ENCODE measurements at regions not wholly inside any gene's neighbourhood (a gene's known extent, or its start where the extent isn't known, plus 50 kb on each side); places are given as distances from the start of the nearest gene placed in this dataset.

DNA sequence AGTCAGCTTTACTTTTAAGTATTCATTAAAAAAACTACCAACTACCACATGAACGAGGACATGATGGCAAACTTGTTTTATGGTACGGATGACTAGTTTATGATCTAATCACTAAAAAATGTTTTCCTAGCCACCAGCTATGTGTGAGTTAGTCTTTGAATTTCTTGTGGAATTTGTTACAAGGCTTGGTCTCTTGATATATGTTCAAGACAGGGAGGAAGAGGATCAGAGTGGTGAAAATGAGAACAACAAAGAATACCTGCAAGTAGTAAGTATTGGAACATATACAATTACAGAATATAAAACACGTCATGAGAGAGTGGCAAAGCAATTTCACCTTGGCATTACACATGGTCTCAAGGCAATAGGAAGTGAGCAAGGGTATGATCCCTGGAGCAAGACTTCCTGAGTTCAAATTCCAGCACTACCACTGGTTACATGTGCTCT lies 548.6 kb upstream of the TLE4 start:
- no peak for FAIRE-seq
- WGBS, 3 donors, result 69 to 78% (median 70%) methylated on average over 3 of the region's 3 CpGs

DNA sequence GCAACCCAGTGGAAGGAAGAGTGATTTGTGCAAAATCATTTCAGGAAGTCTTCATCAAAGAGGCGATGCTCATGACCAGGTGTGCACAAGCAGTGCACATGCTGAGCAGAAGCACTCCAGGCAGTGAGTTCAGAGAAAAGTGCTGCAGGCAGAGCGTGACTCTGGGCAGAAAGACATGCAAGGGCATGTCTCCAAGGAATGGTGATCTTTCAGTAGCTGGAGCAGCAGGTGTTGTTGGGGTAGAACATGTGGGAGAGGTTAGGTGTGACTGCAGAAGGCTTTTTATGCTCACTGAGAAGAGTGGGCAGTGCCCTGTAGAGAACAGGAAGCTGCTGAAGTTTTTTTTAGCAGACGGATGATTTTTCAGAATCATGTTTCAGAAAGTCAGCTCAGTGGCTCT lies 545.4 kb upstream of the TLE4 start:
- H3K27me3 ChIP-seq (ENCODE audit: control insufficient read depth in 3 of 3, insufficient read depth in 3 of 3, low read length in 3 of 3), result no peaks in the 10 kb centered on the region
- FAIRE-seq, result no peak
- no peak overlapping the region for H3K27ac ChIP-seq (ENCODE audit: low read depth in 1 of 3, low read length in 2 of 3)
- H3K36me3 ChIP-seq (ENCODE audit: control insufficient read depth in 3 of 3, insufficient read depth in 2 of 3, low read depth in 1 of 3, low read length in 3 of 3), result no peaks in the 10 kb centered on the region
- H3K9me3 ChIP-seq (ENCODE audit: control insufficient read depth in 2 of 2, insufficient read depth in 1 of 2, low read depth in 1 of 2, low read length in 1 of 2), result no peaks in the 10 kb centered on the region
- DNase-seq, result no peak
- WGBS, 3 donors, result 41 to 66% (median 51%) methylated on average over 3 of the region's 3 CpGs
- no peak overlapping the region for H3K4me3 ChIP-seq (ENCODE audit: low read depth in 1 of 3, low read length in 3 of 3)
- no peaks in the 10 kb centered on the region for H3K4me1 ChIP-seq (ENCODE audit: control insufficient read depth in 3 of 3, insufficient read depth in 2 of 3, low read depth in 1 of 3, low read length in 2 of 3)

More for the DNA sequence above, 548.6 kb upstream of the TLE4 start:
- no peaks in the 10 kb centered on the region for H3K4me1 ChIP-seq (ENCODE audit: control insufficient read depth in 3 of 3, insufficient read depth in 2 of 3, low read depth in 1 of 3, low read length in 2 of 3)
- H3K27ac ChIP-seq (ENCODE audit: low read depth in 1 of 3, low read length in 2 of 3), result no peak overlapping the region
- DNase-seq, result no peak
- no peaks in the 10 kb centered on the region for H3K27me3 ChIP-seq (ENCODE audit: control insufficient read depth in 3 of 3, insufficient read depth in 3 of 3, low read length in 3 of 3)
- H3K36me3 ChIP-seq (ENCODE audit: control insufficient read depth in 3 of 3, insufficient read depth in 2 of 3, low read depth in 1 of 3, low read length in 3 of 3), result no peaks in the 10 kb centered on the region
- no peaks in the 10 kb centered on the region for H3K9me3 ChIP-seq (ENCODE audit: control insufficient read depth in 2 of 2, insufficient read depth in 1 of 2, low read depth in 1 of 2, low read length in 1 of 2)
- no peak overlapping the region for H3K4me3 ChIP-seq (ENCODE audit: low read depth in 1 of 3, low read length in 3 of 3)

DNA sequence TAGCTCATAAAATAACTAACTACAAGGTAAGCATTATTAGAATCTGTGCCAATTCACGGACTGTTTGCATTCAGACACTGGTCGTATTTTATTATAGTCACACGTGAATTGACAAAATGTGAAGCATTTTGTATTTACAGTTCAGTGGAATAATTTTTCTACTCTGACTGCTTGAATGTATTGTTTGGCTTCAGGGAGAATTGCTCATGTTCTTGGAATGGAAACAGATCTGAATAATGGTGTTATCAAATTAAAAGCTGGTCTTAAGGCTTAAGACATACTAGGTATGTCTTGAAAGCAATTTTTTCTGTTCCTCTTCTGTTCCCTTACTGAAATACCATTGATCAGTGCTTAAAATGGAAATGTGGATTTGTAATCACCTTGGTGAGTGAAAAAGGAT lies 543.7 kb upstream of the TLE4 start:
- WGBS, 3 donors, result 57 to 63% (median 59%) methylated on average over 3 of the region's 3 CpGs
- no peak for FAIRE-seq
- no peak overlapping the region for H3K27ac ChIP-seq (ENCODE audit: low read depth in 1 of 3, low read length in 2 of 3)
- no peaks in the 10 kb centered on the region for H3K36me3 ChIP-seq (ENCODE audit: control insufficient read depth in 3 of 3, insufficient read depth in 2 of 3, low read depth in 1 of 3, low read length in 3 of 3)
- no peaks in the 10 kb centered on the region for H3K4me1 ChIP-seq (ENCODE audit: control insufficient read depth in 3 of 3, insufficient read depth in 2 of 3, low read depth in 1 of 3, low read length in 2 of 3)
- DNase-seq, result no peak
- peaks cover 0 to 4% of the 10 kb centered on the region in 2 donors for H3K9me3 ChIP-seq (ENCODE audit: control insufficient read depth in 2 of 2, insufficient read depth in 1 of 2, low read depth in 1 of 2, low read length in 1 of 2)
- H3K4me3 ChIP-seq (ENCODE audit: low read depth in 1 of 3, low read length in 3 of 3), result no peak overlapping the region
- H3K27me3 ChIP-seq (ENCODE audit: control insufficient read depth in 3 of 3, insufficient read depth in 3 of 3, low read length in 3 of 3), result no peaks in the 10 kb centered on the region

DNA sequence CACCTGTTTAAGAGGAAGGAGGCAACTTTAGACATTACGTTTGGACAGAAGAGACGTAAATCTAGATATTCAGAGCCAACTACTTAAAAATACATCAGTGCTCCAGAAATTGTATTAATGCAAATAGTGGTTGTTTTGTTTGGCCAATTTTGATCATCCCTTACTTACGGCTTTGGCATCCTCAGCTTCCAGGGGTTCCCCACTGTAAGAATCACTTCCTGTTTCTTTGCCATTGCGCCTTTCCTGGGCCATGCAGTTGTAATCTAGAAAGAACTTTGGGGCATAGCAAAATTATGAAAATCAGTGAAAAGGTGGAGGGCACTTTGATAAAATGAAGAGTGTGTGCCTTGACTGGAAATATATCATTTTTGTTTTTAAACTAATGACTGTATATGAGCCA lies 537.2 kb upstream of the TLE4 start:
- H3K27me3 ChIP-seq (ENCODE audit: control insufficient read depth in 3 of 3, insufficient read depth in 3 of 3, low read length in 3 of 3), result no peaks in the 10 kb centered on the region
- H3K4me1 ChIP-seq (ENCODE audit: control insufficient read depth in 3 of 3, insufficient read depth in 2 of 3, low read depth in 1 of 3, low read length in 2 of 3), result no peaks in the 10 kb centered on the region
- no peak overlapping the region for H3K27ac ChIP-seq (ENCODE audit: low read depth in 1 of 3, low read length in 2 of 3)
- H3K36me3 ChIP-seq (ENCODE audit: control insufficient read depth in 3 of 3, insufficient read depth in 2 of 3, low read depth in 1 of 3, low read length in 3 of 3), result no peaks in the 10 kb centered on the region
- no peak overlapping the region for H3K4me3 ChIP-seq (ENCODE audit: low read depth in 1 of 3, low read length in 3 of 3)
- DNase-seq (no peak), FAIRE-seq (no peak)
- H3K9me3 ChIP-seq (ENCODE audit: control insufficient read depth in 2 of 2, insufficient read depth in 1 of 2, low read depth in 1 of 2, low read length in 1 of 2), result peaks cover 0 to 14% of the 10 kb centered on the region in 2 donors
- 89 to 94% (median 91%) methylated on average over 4 of the region's 4 CpGs for WGBS, 3 donors

DNA sequence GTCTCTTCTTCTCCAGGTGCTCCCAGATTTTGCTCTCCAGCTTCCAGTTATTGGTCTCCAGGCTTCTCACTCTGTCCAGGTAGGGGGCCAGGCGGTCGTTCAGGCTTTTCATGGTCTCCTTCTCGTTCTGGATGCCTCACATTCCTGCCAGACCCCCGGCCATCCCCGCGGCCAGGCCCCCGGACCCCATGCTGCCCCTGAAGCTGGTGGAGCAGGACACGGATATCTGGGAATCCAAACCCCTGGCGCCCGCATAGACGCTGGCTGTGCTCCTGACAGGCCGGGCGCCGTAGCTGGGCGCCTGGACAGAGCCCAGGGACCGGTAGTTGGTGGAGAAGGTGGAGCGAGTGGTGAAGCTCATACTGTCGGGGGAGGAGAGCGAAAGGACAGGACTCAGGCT lies 534.4 kb upstream of the TLE4 start:
- FAIRE-seq, result no peak
- peaks cover 0 to 14% of the 10 kb centered on the region in 2 donors for H3K9me3 ChIP-seq (ENCODE audit: control insufficient read depth in 2 of 2, insufficient read depth in 1 of 2, low read depth in 1 of 2, low read length in 1 of 2)
- H3K4me1 ChIP-seq (ENCODE audit: control insufficient read depth in 3 of 3, insufficient read depth in 2 of 3, low read depth in 1 of 3, low read length in 2 of 3), result no peaks in the 10 kb centered on the region

DNA sequence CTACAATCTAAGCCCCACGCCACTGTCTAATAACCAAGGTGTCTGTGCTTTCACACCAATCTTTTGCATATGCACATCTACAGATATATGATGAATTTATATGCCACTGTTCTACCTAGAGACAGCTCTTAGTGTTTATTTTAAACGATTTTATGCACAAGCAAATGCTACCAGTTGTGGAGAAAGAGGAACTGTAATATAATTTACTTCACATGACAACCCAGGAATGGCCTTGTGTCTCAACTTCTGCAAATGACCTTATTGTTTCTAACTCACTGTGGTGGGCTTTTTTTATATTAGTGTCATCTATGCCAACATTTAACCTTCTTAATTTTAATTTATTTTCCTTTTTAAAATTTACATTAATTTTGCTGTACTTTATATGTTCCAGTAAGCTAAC lies 531.1 kb upstream of the TLE4 start:
- Histone ChIP-seq H3K4me1 (ENCODE audit: control insufficient read depth in 3 of 3, insufficient read depth in 2 of 3, low read depth in 1 of 3, low read length in 2 of 3) (no peaks in the 10 kb centered on the region), H3K36me3 (ENCODE audit: control insufficient read depth in 3 of 3, insufficient read depth in 2 of 3, low read depth in 1 of 3, low read length in 3 of 3) (no peaks in the 10 kb centered on the region), H3K27me3 (ENCODE audit: control insufficient read depth in 3 of 3, insufficient read depth in 3 of 3, low read length in 3 of 3) (no peaks in the 10 kb centered on the region), H3K4me3 (ENCODE audit: low read depth in 1 of 3, low read length in 3 of 3) (no peak overlapping the region), H3K9me3 (ENCODE audit: control insufficient read depth in 2 of 2, insufficient read depth in 1 of 2, low read depth in 1 of 2, low read length in 1 of 2) (peaks cover 0 to 4% of the 10 kb centered on the region in 2 donors), H3K27ac (ENCODE audit: low read depth in 1 of 3, low read length in 2 of 3) (no peak overlapping the region)
- DNase-seq, result no peak
- no peak for FAIRE-seq
- 44 to 56% (median 45%) methylated on average over 2 of the region's 2 CpGs for WGBS, 3 donors

More for the DNA sequence above, 534.4 kb upstream of the TLE4 start:
- 78 to 90% (median 84%) methylated on average over 19 of the region's 19 CpGs for WGBS, 3 donors
- Histone ChIP-seq H3K27ac (ENCODE audit: low read depth in 1 of 3, low read length in 2 of 3) (no peak overlapping the region), H3K4me3 (ENCODE audit: low read depth in 1 of 3, low read length in 3 of 3) (no peak overlapping the region), H3K27me3 (ENCODE audit: control insufficient read depth in 3 of 3, insufficient read depth in 3 of 3, low read length in 3 of 3) (no peaks in the 10 kb centered on the region), H3K36me3 (ENCODE audit: control insufficient read depth in 3 of 3, insufficient read depth in 2 of 3, low read depth in 1 of 3, low read length in 3 of 3) (no peaks in the 10 kb centered on the region)
- no peak for DNase-seq

DNA sequence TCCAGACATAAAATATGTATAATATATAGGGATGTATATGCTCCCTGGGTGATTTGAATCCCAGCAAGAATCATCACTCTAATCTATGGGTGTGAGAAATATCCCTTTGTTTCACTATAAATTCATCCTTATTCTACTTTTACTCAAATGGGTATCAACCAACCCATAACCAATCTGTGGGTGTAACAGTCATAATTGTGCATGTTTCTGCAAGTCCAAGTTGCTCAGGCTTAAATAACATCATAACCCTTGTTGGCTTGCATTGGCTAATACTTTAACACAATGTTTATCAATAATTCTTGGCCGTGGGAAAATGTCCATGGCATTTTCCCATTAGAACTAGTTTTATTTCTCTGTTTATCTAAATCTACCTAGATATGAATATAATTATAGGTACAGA lies 530.5 kb upstream of the TLE4 start:
- 50 to 78% (median 73%) methylated on average over 1 of the region's 1 CpG for WGBS, 3 donors

DNA sequence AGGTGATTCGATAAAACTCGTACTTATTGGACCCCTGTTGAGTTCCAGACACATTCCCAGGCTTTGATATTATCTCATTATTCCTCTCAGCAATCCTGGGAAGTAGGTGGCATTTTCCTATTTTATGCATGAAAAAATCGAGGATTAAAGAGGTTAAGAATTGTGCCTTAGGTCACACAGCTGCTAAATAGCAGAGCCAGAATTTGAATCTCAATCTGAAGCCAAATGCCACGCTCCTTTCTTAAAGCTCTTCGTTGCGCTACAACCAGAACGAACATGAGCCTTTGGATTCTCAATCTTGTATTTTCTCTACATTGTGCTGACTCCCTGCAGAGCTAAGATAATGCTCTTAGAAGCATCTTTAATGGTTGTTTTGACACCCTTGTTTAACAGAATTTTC lies 527.8 kb upstream of the TLE4 start:
- WGBS, 3 donors, result 67 to 80% (median 72%) methylated on average over 7 of the region's 7 CpGs
- H3K27ac ChIP-seq (ENCODE audit: low read depth in 1 of 3, low read length in 2 of 3), result no peak overlapping the region
- H3K36me3 ChIP-seq (ENCODE audit: control insufficient read depth in 3 of 3, insufficient read depth in 2 of 3, low read depth in 1 of 3, low read length in 3 of 3), result no peaks in the 10 kb centered on the region
- H3K27me3 ChIP-seq (ENCODE audit: control insufficient read depth in 3 of 3, insufficient read depth in 3 of 3, low read length in 3 of 3), result no peaks in the 10 kb centered on the region
- no peaks in the 10 kb centered on the region for H3K4me1 ChIP-seq (ENCODE audit: control insufficient read depth in 3 of 3, insufficient read depth in 2 of 3, low read depth in 1 of 3, low read length in 2 of 3)
- no peaks in the 10 kb centered on the region for H3K9me3 ChIP-seq (ENCODE audit: control insufficient read depth in 2 of 2, insufficient read depth in 1 of 2, low read depth in 1 of 2, low read length in 1 of 2)
- DNase-seq (no peak), FAIRE-seq (no peak)
- no peak overlapping the region for H3K4me3 ChIP-seq (ENCODE audit: low read depth in 1 of 3, low read length in 3 of 3)

More for the DNA sequence above, 530.5 kb upstream of the TLE4 start:
- H3K4me3 ChIP-seq (ENCODE audit: low read depth in 1 of 3, low read length in 3 of 3), result no peak overlapping the region
- no peak for FAIRE-seq
- H3K9me3 ChIP-seq (ENCODE audit: control insufficient read depth in 2 of 2, insufficient read depth in 1 of 2, low read depth in 1 of 2, low read length in 1 of 2), result peaks cover 0 to 4% of the 10 kb centered on the region in 2 donors
- DNase-seq, result no peak
- H3K36me3 ChIP-seq (ENCODE audit: control insufficient read depth in 3 of 3, insufficient read depth in 2 of 3, low read depth in 1 of 3, low read length in 3 of 3), result no peaks in the 10 kb centered on the region
- H3K27me3 ChIP-seq (ENCODE audit: control insufficient read depth in 3 of 3, insufficient read depth in 3 of 3, low read length in 3 of 3), result no peaks in the 10 kb centered on the region
- H3K4me1 ChIP-seq (ENCODE audit: control insufficient read depth in 3 of 3, insufficient read depth in 2 of 3, low read depth in 1 of 3, low read length in 2 of 3), result no peaks in the 10 kb centered on the region
- no peak overlapping the region for H3K27ac ChIP-seq (ENCODE audit: low read depth in 1 of 3, low read length in 2 of 3)

DNA sequence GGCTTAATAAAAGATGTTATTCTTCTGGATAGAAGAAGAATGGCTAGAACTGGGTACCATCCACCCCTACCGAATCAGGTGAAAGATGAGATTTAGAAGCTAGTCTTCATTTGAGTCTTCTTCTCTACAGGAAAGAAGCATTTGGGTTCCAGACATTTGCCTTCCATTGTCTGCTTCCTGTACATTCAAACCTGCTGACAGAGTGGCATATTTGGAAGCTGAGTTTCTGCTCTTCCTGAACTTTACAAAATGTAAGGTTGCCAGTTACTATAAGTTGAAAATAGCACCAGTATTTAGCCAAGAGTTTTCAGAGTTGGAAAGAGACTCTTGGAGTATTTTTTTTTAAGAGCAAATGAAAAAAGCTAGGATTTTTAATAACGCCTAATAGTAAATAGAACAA lies 525.4 kb upstream of the TLE4 start:
- no peaks in the 10 kb centered on the region for H3K9me3 ChIP-seq (ENCODE audit: control insufficient read depth in 2 of 2, insufficient read depth in 1 of 2, low read depth in 1 of 2, low read length in 1 of 2)
- FAIRE-seq, result no peak
- H3K4me1 ChIP-seq (ENCODE audit: control insufficient read depth in 3 of 3, insufficient read depth in 2 of 3, low read depth in 1 of 3, low read length in 2 of 3), result no peaks in the 10 kb centered on the region
- no peak overlapping the region for H3K4me3 ChIP-seq (ENCODE audit: low read depth in 1 of 3, low read length in 3 of 3)
- DNase-seq, result no peak
- H3K36me3 ChIP-seq (ENCODE audit: control insufficient read depth in 3 of 3, insufficient read depth in 2 of 3, low read depth in 1 of 3, low read length in 3 of 3), result no peaks in the 10 kb centered on the region
- 84 to 93% (median 93%) methylated on average over 2 of the region's 2 CpGs for whole genome bisulfite sequencing, 3 donors
- no peak overlapping the region for H3K27ac ChIP-seq (ENCODE audit: low read depth in 1 of 3, low read length in 2 of 3)
- H3K27me3 ChIP-seq (ENCODE audit: control insufficient read depth in 3 of 3, insufficient read depth in 3 of 3, low read length in 3 of 3), result no peaks in the 10 kb centered on the region

Measured in small intestine (tissue), 7 donors.